GM23338 (cell line): ENCODE measurements at regions not wholly inside any gene's neighbourhood (a gene's known extent, or its start where the extent isn't known, plus 50 kb on each side); places are given as distances from the start of the nearest gene placed in this dataset.

Experiments used
- ATAC-seq: fragments of 200-7000 bp; cut with Tn5 transposase; 3 replicates; pipeline ENCODE4 v1.9.1; 2020
- DNase-seq: peaks from one replicate; pipeline ENCODE4 v3.0.0-alpha.2; 2015; ENCODE audit warnings: low spot score
- H2AFZ ChIP-seq: fragments of 200-600 bp; sonication (generic); 2 replicates; pipeline ENCODE4 v1.8.0; 2016; ENCODE audit warnings: antibody characterized with exemption, mild to moderate bottlenecking, moderate library complexity
- H3F3A ChIP-seq: fragments of 200-600 bp; sonication (generic); replicated peaks from 2 replicates; pipeline ENCODE4 v1.8.0; 2017; ENCODE audit warnings: antibody characterized with exemption, mixed run types, low read depth
- H3K27ac ChIP-seq: fragments of 200-600 bp; sonication (generic); 2 replicates; pipeline ENCODE4 v1.6.1; 2016; ENCODE audit warnings: low read depth
- H3K27me3 ChIP-seq: fragments of 200-600 bp; sonication (generic); 2 replicates; pipeline ENCODE4 v1.8.0; 2016; ENCODE audit warnings: mild to moderate bottlenecking, mixed run types, moderate library complexity; ENCODE audit not compliant: insufficient read depth
- H3K36me3 ChIP-seq: fragments of 200-600 bp; sonication (generic); 2 replicates; pipeline ENCODE4 v1.8.0; 2016; ENCODE audit warnings: mild to moderate bottlenecking; ENCODE audit not compliant: insufficient read depth
- H3K4me1 ChIP-seq: fragments of 200-600 bp; sonication (generic); 2 replicates; pipeline ENCODE4 v1.8.0; 2016; ENCODE audit warnings: mild to moderate bottlenecking, moderate library complexity; ENCODE audit not compliant: insufficient read depth
- H3K4me2 ChIP-seq: fragments of 200-600 bp; sonication (generic); 2 replicates; pipeline ENCODE4 v1.7.1; 2017; ENCODE audit warnings: mixed run types
- H3K4me3 ChIP-seq: fragments of 200-600 bp; sonication (generic); 2 replicates; pipeline ENCODE4 v1.6.1; 2016; ENCODE audit warnings: mixed run types
- H3K79me2 ChIP-seq: fragments of 200-600 bp; sonication (generic); replicated peaks from 2 replicates; pipeline ENCODE4 v1.8.0; 2017; ENCODE audit warnings: mild to moderate bottlenecking; ENCODE audit not compliant: insufficient read depth
- H3K9me2 ChIP-seq: fragments of 200-600 bp; sonication (generic); 2 replicates; pipeline ENCODE4 v1.8.0; 2017; ENCODE audit not compliant: insufficient read depth
- H4K20me1 ChIP-seq: fragments of 200-600 bp; sonication (generic); replicated peaks from 2 replicates; pipeline ENCODE4 v1.8.0; 2017; ENCODE audit warnings: mild to moderate bottlenecking; ENCODE audit not compliant: insufficient read depth
- H3K27ac Mint-ChIP-seq: 2 replicates; pipeline ENCODE4 v1.8.0; 2020; ENCODE audit warnings: inconsistent platforms, mild to moderate bottlenecking, moderate library complexity, mixed read lengths
- H3K27me3 Mint-ChIP-seq: 3 replicates; pipeline ENCODE4 v1.8.0; 2022; ENCODE audit warnings: low read depth, mild to moderate bottlenecking, moderate library complexity, mixed read lengths, inconsistent platforms; ENCODE audit not compliant: insufficient read depth, poor library complexity
- H3K36me3 Mint-ChIP-seq: 3 replicates; pipeline ENCODE4 v1.8.0; 2021; ENCODE audit warnings: low read depth, mild to moderate bottlenecking, inconsistent platforms, moderate library complexity, mixed read lengths
- H3K4me1 Mint-ChIP-seq: 3 replicates; pipeline ENCODE4 v1.8.0; 2020; ENCODE audit warnings: mild to moderate bottlenecking, inconsistent platforms, mixed read lengths
- H3K4me3 Mint-ChIP-seq: 3 replicates; pipeline ENCODE4 v1.8.0; 2021; ENCODE audit warnings: moderate library complexity, mild to moderate bottlenecking, inconsistent platforms, mixed read lengths
- H3K9me3 Mint-ChIP-seq: 3 replicates; pipeline ENCODE4 v1.8.0; 2020; ENCODE audit warnings: moderate library complexity, mild to moderate bottlenecking, inconsistent platforms, mixed read lengths
- ETS1 ChIP-seq: IDR thresholded peaks from 2 replicates; pipeline ENCODE4 v1.6.1; 2016; ENCODE audit warnings: antibody characterized with exemption
- EZH2 ChIP-seq: fragments of 200-600 bp; sonication (generic); IDR thresholded peaks from one replicate; pipeline ENCODE4 v1.8.0; 2017; ENCODE audit warnings: antibody characterized with exemption, mild to moderate bottlenecking, low read depth; ENCODE audit not compliant: unreplicated experiment
- REST ChIP-seq: IDR thresholded peaks from one replicate; pipeline ENCODE4 v1.6.1; 2018; ENCODE audit warnings: antibody characterized with exemption; ENCODE audit not compliant: unreplicated experiment
- STAT1 ChIP-seq: IDR thresholded peaks from one replicate; pipeline ENCODE4 v1.6.1; 2016; ENCODE audit warnings: antibody characterized with exemption; ENCODE audit not compliant: unreplicated experiment
- ZNF462 ChIP-seq: fragments of 250-450 bp; sonication (Bioruptor Pico); IDR thresholded peaks from 2 replicates; pipeline ENCODE4 v1.5.0; 2020; ENCODE audit warnings: mild to moderate bottlenecking, moderate library complexity

- no peak for DNase-seq
- H3K36me3 ChIP-seq, result no peaks in the 10 kb centered on the region
- no peaks in the 10 kb centered on the region for H4K20me1 ChIP-seq
- Mint-ChIP-seq H3K36me3 (no peaks in the 10 kb centered on the region), H3K27ac (no peak overlapping the region), H3K4me3 (no peak overlapping the region), H3K9me3 (no peaks in the 10 kb centered on the region), H3K4me1 (peaks cover 15% of the 10 kb centered on the region), H3K27me3 (peaks cover 2% of the 10 kb centered on the region)
- no peaks in the 10 kb centered on the region for H3K79me2 ChIP-seq
- H2AFZ ChIP-seq, result no peak overlapping the region
- peaks cover 10% of the 10 kb centered on the region for H3K4me1 ChIP-seq
- no peak overlapping the region for H3K4me3 ChIP-seq
- no peaks in the 10 kb centered on the region for H3F3A ChIP-seq
- no peak overlapping the region for H3K4me2 ChIP-seq
- no peak for ATAC-seq
- no peaks in the 10 kb centered on the region for H3K27me3 ChIP-seq
- TF ChIP-seq ETS1 (no peak), ZNF462 (CRISPR knock-in tag) (no peak), STAT1 (no peak), REST (no peak), EZH2 (no peak)
- no peak overlapping the region for H3K27ac ChIP-seq
- peaks cover 3% of the 10 kb centered on the region; the same call in 1 of the 2 replicates for H3K9me2 ChIP-seq
Observed at GRCh38 chr2:60377825-60378224, 175.6 kb downstream of the BCL11A start.
